GM12892 (cell line): ENCODE measurements at regions not wholly inside any gene's neighbourhood (a gene's known extent, or its start where the extent isn't known, plus 50 kb on each side); places are given as distances from the start of the nearest gene placed in this dataset.

ENCODE experiments used
- DNase-seq: peaks from one replicate; pipeline ENCODE4 v3.0.0; 2011; ENCODE audit not compliant: insufficient read length
- FAIRE-seq: peaks from 2 replicates; lab custom pipeline; 2011; peaks lifted over from hg19 to GRCh38; lab: Jason Lieb, UNC
- POLR2A ChIP-seq: IDR thresholded peaks from 2 replicates; pipeline ENCODE4 v1.6.1; 2011; ENCODE audit warnings: low read depth, low read length, control low read depth
- POLR2AphosphoS5 ChIP-seq: IDR thresholded peaks from 2 replicates; pipeline ENCODE4 v1.6.1; 2011; ENCODE audit warnings: low read depth, low read length, control low read depth
- TAF1 ChIP-seq: IDR thresholded peaks from 2 replicates; pipeline ENCODE4 v1.6.1; 2011; ENCODE audit warnings: low read depth, mild to moderate bottlenecking, control low read depth, low read length, borderline replicate concordance

DNA sequence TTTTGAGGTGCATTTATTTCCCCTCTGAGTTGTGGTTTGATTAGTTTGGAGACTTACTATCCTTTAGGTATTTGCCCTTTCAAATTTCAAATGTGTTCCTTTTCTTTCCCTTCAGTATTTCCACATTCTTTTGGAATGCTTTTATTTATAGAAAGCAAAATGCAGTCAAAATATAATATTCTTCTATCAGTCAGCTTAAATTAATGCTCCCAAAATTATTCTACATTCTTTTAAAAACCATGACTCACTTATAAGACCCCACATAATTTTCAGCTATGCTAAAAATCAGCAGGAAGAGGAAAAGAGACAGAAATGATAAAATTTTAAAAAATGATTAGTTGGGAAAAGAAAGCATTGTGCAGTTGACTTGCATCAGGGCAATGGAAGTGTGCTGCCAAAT lies 180.0 kb upstream of the SMLR1 start:
- DNase-seq (no peak), FAIRE-seq (no peak)
- no peak for TF ChIP-seq TAF1
- TF ChIP-seq POLR2AphosphoS5: no peak
- TF ChIP-seq POLR2A: no peak

DNA sequence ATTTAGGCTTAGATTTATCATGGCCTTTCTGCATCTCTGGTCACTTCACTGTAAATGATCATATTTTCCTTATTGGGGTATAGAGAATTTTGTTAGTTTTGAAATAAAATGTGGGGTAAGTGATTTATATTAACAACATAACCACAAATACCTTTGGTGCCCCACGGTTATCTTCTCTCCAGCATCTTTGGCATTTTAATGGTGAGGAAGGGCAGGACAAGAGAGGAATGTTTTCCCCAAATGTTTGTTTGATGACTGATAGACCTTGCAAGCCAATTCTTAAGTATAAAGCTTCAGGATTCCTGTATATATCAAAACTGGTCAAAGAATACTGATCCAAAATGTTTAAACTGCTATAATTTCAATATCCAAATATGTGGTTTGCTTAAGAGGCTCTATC lies 171.6 kb upstream of the SMLR1 start:
- TF ChIP-seq POLR2A (no peak), POLR2AphosphoS5 (no peak), TAF1 (no peak)
- DNase-seq (no peak), FAIRE-seq (no peak)

DNA sequence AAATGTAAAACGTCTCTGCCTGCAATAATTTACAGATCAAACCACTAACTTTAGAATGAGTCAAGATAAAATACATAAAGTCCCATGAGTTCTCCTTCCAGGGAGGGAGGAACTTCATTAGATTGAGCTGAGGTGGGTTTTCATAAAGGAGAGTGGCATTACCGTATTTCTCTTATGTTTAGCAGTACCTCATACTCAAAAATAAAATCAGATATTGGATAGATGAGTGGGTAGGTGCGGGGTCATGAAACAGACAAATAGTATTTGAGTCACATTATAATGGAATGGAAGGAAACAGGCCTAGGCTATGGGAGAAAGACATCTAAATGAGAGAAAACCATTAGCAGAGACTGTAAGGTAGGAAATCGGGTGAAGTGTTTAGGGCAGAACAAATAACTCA lies 166.1 kb upstream of the SMLR1 start:
- TF ChIP-seq POLR2A: no peak
- no peak for TF ChIP-seq POLR2AphosphoS5
- no peak for TF ChIP-seq TAF1
- DNase-seq (no peak), FAIRE-seq (no peak)

DNA sequence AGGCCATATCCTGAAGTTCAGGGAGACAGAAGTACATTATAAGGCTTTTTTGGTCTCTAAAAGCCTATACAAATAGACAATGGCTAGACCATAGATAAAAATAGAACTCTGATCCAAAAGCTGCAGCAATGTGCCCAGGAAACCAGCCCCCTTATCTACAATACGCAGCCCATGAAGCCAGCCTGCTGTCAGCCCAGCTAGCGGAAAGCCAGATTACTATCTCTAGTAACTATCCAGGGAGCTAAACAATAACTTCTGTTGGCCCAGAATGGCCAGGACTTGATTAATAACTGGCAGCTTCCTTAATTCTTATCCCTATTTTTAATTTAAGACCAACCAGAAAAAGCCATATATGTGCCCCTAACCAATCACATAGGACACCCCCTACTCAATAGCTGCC lies 160.4 kb upstream of the SMLR1 start:
- TF ChIP-seq POLR2AphosphoS5 (no peak), TAF1 (no peak)
- DNase-seq (no peak), FAIRE-seq (no peak)

DNA sequence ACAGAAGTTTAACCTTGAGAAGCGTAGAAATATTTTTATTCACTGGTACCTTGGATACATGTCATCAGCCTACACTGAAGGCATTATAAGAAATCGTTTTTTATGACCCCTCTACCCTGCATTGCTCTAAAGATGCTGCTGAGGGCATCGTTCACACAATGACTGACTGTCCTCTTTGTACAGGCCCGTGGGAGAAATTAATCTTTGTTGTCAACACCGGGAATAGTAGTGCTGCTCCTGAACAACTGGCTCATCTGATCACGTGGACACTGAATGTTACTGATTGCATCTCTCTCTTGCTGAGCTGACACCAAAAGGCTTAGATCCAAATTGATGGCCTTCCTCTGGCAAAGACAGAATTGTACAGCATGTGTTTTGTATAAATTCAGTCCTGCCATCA lies 157.1 kb upstream of the SMLR1 start:
- FAIRE-seq (no peak), DNase-seq (no peak)
- TF ChIP-seq POLR2A (no peak), TAF1 (no peak), POLR2AphosphoS5 (no peak)

DNA sequence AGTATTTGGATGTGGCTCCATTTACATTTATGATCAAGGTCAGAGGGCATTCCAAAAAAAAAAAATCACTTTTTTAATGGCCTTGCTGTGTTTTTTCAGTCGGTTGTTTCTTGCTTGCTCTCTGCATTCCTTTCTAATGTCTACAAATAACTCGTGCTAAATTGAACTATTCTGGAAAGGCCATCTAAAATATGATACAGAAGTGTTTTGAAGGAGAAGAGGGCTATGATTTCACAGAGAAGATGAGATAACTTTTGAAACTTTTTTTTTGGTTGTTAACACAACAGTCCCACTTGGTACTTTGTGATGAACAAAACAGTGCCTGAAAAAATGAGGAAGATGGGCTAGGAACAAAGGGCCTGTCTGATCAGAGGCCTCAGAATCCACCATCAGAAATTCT lies 156.1 kb upstream of the SMLR1 start:
- no peak for DNase-seq
- TF ChIP-seq POLR2A: no peak
- no peak for TF ChIP-seq POLR2AphosphoS5
- no peak for TF ChIP-seq TAF1
- FAIRE-seq: no peak

DNA sequence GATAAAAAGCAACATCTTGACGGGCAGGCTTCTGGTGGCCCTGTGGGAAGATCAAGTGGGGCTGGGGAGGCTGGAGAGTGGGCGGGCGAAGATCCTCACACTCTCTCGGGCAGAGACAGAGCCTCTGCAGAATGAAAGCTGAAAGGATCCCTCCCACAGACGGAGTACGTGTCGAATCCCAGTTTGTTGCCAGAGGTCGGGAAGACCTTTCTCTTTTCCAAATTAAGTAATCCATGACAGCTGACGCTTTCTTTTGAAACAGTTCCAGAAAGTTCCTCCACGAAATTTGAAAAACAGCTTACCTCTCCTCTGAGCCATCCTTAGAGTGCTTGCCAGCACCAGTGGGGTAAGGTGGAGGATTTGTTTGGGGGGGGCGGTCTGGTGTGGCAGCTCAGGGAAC lies 155.6 kb upstream of the SMLR1 start:
- no peak for TF ChIP-seq TAF1
- no peak for FAIRE-seq
- DNase-seq: no peak

DNA sequence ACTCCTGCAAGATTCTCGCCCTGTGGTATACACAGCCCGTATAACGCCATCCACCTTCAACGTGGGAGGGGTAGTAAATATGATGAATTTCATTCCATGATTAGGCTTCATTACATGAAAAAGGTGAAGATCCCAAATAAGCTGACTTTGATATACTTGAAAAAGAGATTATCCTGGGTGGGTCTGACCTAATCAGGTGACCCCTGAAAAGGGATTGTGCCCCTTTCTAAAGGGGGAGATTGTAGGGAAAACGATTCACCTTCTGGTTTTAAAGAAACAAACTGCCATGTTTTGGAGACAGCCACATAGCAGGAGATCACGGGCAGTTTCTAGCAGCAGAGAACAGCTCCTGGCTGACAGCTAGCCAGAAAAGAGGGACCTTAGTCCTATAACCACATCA lies 155.1 kb upstream of the SMLR1 start:
- DNase-seq (no peak), FAIRE-seq (no peak)
- TF ChIP-seq POLR2A (no peak), TAF1 (no peak)

DNA sequence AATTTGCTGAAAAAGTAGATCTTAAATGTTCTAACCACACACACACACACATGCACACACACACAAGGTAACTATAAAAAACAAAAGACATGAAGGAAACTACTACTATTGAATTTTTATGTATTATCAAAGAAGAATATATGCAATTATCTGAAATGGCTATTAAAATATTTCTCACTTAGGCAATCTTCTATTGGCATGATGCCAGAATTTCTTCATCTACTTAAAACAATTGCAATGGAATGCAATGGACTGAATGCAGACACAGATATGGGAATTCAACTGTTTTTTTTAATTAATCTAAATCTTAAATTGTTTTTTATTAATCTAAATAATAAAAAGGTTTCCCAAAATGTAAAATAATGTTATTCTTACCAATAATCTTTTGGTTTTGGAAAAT lies 152.6 kb upstream of the SMLR1 start:
- no peak for DNase-seq
- TF ChIP-seq POLR2A: no peak
- TF ChIP-seq POLR2AphosphoS5: no peak
- TF ChIP-seq TAF1: no peak

DNA sequence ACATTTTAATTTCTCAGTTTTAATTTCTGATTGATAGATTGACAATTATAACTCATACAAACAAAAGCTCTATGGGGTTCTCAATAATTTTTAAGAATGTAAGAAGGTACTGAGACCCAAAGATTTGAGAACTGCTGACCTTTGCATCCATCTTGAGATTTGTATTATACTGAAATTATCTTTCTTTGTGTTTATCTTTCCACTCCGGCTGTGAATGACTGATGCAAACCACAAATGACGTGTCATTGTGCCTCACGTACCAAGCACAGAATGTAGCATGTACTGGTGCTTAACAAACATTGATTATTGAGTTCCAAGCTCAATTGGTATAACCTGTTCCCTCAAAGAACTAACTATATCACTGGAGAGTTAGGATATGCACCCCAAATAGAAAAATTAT lies 152.1 kb upstream of the SMLR1 start:
- no peak for FAIRE-seq
- TF ChIP-seq POLR2AphosphoS5: no peak
- TF ChIP-seq POLR2A: no peak
- no peak for TF ChIP-seq TAF1
- DNase-seq: no peak

More for the DNA sequence above, 152.6 kb upstream of the SMLR1 start:
- FAIRE-seq: no peak

DNA sequence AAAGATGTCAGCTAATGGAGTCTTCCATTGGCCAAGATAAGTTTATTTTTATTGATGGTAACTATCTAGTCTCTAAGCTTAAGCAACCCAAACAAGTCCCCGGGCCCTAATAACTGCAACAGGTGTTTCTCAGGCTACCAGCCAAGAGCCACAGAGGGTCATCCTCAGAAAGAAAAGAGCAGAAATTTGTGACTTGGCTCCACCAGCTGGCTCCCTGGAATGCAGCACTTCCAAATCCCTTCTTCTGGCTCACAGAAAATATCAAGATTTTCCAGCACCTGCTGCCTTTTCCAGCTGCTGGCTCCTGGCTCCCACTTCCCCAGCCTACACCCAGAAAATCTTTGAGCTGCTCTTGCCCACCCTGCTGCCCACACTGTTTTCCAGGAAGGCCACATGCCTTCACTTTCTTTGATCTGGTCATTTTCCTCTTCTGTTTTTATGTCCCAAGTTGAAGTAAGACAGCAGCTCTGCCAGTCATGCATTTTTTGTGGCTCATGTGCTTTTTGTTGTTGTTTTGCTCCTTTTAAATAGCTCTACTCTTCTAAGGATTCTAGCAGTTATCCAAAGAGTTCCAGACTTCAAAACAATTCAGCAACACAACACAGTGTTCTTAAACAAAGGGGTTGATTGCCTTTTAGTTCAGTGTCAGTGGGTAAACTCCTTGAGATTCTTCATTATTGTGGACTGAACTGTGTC lies 151.0 kb upstream of the SMLR1 start:
- FAIRE-seq (no peak), DNase-seq (no peak)
- TF ChIP-seq TAF1: no peak
- TF ChIP-seq POLR2AphosphoS5: no peak

DNA sequence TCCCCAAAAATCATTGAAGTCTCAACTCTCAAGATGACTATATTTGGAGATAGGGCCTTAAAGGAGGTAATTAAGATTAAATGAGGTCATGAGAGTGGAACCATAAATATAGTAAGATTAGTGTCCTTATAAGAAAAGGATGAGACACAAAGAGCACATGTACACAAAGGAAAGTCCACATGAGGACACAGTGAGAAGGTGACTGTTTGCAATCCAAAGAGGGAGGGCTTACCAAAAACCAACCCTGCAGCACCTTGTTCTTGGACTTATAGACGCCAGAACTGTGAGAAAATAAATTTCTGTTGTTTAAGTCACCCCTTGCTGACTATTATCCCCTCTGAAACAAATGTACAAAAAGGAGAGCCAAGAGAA lies 150.4 kb upstream of the SMLR1 start:
- DNase-seq (no peak), FAIRE-seq (no peak)
- no peak for TF ChIP-seq POLR2A

DNA sequence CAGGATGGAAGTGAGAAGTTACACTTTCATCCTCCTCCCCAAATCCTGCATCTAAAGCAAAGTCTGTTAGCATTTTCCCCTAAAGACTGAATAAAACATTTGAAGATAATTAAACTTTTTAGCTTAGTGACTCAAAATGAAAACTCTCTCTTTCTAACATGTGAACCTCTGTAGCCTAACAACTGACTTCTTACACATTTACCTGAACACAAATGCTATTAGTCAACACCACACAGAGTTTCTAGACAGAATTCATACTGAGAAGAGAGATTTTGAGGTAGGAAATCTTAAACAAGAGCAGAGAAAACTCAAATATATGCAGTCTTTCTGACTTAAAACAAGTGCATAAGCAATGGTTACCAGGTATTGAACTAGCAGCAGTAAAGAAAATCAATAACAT lies 149.9 kb upstream of the SMLR1 start:
- no peak for TF ChIP-seq TAF1
- TF ChIP-seq POLR2A: no peak
- TF ChIP-seq POLR2AphosphoS5: no peak
- DNase-seq (no peak), FAIRE-seq (no peak)
